GM12875 (cell line): ENCODE measurements at regions not wholly inside any gene's neighbourhood (a gene's known extent, or its start where the extent isn't known, plus 50 kb on each side); places are given as distances from the start of the nearest gene placed in this dataset.

Experiments used
- H3K4me3 ChIP-seq: one replicate; pipeline ENCODE4 v1.5.1; 2011; ENCODE audit warnings: low read depth, low read length, control low read depth
- TF ChIP-seq, protein P1 (sequence below): IDR thresholded peaks from 2 replicates; pipeline ENCODE4 v1.5.1; 2011; ENCODE audit warnings: low read depth, mild to moderate bottlenecking, control low read depth, inconsistent platforms, low read length, moderate library complexity, borderline replicate concordance; ENCODE audit not compliant: insufficient read depth

DNA sequence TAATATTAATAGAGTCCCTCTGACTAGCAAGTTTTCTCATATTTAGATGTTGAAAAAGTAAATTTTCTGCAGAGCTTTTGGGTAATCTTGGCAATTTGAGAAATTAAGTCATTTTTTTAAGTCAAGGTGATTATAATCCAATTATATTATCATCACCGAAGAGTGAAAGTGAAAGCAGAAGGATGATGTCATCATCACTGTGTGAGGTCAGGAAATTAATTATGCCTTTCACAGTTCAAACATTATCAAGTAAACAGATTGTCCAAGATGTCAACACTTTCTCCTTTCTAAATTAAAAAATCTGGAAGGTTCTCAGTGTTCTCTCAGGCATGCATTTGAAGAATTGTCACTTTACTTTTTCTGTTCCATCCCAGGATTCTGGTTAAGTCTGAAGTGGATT, 296.0 kb downstream of the TBX15 start:
- TF ChIP-seq, protein P1, sequence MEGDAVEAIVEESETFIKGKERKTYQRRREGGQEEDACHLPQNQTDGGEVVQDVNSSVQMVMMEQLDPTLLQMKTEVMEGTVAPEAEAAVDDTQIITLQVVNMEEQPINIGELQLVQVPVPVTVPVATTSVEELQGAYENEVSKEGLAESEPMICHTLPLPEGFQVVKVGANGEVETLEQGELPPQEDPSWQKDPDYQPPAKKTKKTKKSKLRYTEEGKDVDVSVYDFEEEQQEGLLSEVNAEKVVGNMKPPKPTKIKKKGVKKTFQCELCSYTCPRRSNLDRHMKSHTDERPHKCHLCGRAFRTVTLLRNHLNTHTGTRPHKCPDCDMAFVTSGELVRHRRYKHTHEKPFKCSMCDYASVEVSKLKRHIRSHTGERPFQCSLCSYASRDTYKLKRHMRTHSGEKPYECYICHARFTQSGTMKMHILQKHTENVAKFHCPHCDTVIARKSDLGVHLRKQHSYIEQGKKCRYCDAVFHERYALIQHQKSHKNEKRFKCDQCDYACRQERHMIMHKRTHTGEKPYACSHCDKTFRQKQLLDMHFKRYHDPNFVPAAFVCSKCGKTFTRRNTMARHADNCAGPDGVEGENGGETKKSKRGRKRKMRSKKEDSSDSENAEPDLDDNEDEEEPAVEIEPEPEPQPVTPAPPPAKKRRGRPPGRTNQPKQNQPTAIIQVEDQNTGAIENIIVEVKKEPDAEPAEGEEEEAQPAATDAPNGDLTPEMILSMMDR: no peak
- H3K4me3 ChIP-seq: no peak overlapping the region

GRCh38 chr1:118688891-118689290, 299.3 kb downstream of the TBX15 start:
- TF ChIP-seq, protein P1: no peak
- no peak overlapping the region for H3K4me3 ChIP-seq

GRCh38 chr1:118661769-118662320, 326.3 kb downstream of the TBX15 start:
- H3K4me3 ChIP-seq: no peak overlapping the region
- TF ChIP-seq, protein P1: no peak

DNA sequence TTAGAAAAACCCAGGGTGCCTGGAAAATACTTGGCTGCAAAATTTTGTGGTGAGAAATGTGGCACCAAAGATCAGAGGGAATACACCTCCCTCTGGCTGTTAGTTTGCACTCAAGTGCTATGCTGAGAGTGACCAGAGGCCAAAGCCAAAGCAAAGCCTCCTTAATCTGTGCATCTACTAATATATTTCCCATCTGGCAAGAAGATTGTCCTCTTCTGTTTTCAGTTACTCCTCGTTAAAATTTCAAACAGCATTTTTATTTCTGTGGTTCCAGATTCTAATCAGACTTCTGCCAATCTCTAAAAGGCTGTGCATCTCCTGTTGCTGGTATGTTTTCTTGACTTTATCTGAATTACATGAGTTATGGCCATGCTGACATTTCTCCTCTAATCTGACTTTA, 327.4 kb downstream of the TBX15 start:
- TF ChIP-seq, protein P1: no peak
- no peak overlapping the region for H3K4me3 ChIP-seq

DNA sequence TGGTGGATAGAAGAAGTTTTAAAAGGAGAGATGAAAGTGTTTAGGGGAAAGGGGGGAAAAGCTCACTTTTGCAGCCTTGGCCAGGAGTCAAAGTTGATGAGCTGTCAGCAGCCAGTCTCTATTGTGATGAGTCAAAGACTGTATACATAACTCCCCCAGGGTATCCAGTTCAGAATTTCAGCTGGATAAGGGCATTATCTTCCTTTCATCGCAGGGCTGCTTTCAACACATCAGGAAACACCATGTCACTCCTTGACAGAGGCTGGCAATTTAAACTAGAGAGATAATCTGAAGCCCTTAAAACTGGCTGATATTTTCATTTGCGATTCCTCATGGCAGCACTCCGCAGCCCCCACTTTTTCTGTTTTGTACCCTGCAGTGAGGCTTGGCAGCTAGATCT, 328.5 kb downstream of the TBX15 start:
- no peak overlapping the region for H3K4me3 ChIP-seq
- TF ChIP-seq, protein P1: no peak

DNA sequence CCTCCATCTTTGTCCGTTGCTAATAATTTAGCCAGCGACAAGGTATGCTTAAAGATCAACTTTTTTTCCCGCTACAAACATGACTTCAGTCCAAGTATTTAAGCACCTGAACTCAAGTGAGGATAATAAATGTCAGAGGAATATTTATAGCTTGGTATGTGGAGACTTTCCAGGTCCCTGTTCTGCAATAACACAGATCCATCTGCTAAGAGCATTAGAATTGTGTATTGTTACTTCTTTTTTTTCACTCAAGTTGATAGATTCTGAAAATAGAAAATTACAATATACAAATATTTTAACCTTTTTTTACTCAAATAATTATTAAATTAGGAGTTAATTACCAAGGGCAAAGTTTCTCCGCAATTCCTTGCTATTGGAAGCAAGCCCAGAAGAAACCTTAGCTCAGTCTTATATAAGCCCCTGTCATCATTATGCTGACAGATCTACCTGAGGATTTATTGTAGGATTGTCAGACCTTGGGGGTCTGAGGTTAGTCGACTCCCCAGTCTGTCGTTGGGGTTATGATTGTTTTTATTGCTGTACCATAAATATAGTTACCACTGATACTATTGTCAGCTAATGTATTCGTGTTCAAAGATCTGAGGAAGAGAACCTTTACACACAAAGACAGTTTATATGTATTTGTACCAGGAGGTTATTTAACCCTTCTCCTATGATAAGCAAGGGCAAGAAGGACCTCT, 337.9 kb downstream of the TBX15 start:
- TF ChIP-seq, protein P1: no peak

DNA sequence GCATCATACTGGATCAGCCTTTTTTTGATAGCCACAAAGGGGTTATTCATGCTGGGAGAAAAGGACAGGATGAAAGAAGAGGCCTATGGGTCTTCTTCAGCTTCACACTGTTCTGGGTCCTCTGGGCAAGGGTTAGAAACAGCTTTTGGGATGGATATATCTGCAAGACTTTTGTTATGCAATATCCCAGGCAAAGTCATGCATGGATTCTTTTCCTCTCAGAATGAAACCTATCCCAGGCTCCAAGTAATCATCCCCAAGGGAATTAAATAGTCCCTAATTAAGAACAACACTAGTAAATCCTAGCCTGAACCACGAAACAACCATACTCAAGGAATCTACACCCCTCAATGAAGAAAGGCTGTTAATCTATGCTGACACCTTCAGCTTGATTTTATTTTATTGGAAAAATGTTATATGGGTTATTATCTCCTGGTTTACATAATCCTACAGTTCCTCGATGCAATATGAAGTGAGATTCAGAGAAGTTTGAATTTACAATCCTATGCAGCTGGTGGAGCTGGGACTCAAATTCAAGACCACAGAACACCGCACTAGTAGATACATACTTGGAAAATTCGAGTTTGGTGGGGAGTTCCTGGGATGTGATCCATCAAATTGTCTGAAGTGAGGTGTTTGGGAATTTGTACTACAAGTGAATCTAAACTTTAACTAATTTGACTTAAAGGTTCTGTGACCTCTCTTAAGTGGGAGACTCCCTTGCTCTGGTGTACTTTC, 338.6 kb downstream of the TBX15 start:
- TF ChIP-seq, protein P1: no peak
- no peak overlapping the region for H3K4me3 ChIP-seq

More for the DNA sequence above, 337.9 kb downstream of the TBX15 start:
- H3K4me3 ChIP-seq: no peak overlapping the region
